ENCODE measurements at regions not wholly inside any gene's neighbourhood (a gene's known extent, or its start where the extent isn't known, plus 50 kb on each side); places are given as distances from the start of the nearest gene placed in this dataset.

GRCh38 chr5:90022002-90022710, 387.4 kb downstream of the CETN3 start:
- intact Hi-C loops (cut with DNase I), result no loop called here
- no peak for ATAC-seq (ENCODE audit: poor library complexity)
- DNase-seq, result no peak

GRCh38 chr5:90020575-90021538, 388.7 kb downstream of the CETN3 start:
- intact Hi-C loops (cut with DNase I), result no loop called here
- DNase-seq (no peak), ATAC-seq (ENCODE audit: poor library complexity) (peak; percentile 51)

- ATAC-seq (ENCODE audit: poor library complexity) (no peak), DNase-seq (no peak)
- intact Hi-C loops (cut with DNase I), result no loop called here
These were observed 392.3 kb downstream of the CETN3 start for GRCh38 chr5:90017239-90017638.

GRCh38 chr5:90015584-90016018, 394.0 kb downstream of the CETN3 start:
- DNase-seq (no peak), ATAC-seq (ENCODE audit: poor library complexity) (no peak)
- intact Hi-C loops (cut with DNase I), result no loop called here

- intact Hi-C loops (cut with DNase I), result no loop called here
- DNase-seq, result no peak
- no peak for ATAC-seq (ENCODE audit: poor library complexity)
These were observed 395.1 kb downstream of the CETN3 start for GRCh38 chr5:90014420-90014819.

- ATAC-seq (ENCODE audit: poor library complexity) (no peak), DNase-seq (no peak)
- intact Hi-C loops (cut with DNase I), result no loop called here
These were observed 409.2 kb downstream of the CETN3 start for GRCh38 chr5:90000351-90000750.

GRCh38 chr5:89998519-89999305, 410.8 kb downstream of the CETN3 start:
- DNase-seq, result no peak
- intact Hi-C loops (cut with DNase I), result no loop called here
- ATAC-seq (ENCODE audit: poor library complexity), result no peak

GRCh38 chr5:89996890-89997289, 412.7 kb downstream of the CETN3 start:
- intact Hi-C loops (cut with DNase I), result no loop called here

GRCh38 chr5:89996335-89996734, 413.2 kb downstream of the CETN3 start:
- intact Hi-C loops (cut with DNase I), result no loop called here

More at GRCh38 chr5:89996890-89997289, 412.7 kb downstream of the CETN3 start:
- ATAC-seq (ENCODE audit: poor library complexity), result no peak
- DNase-seq, result no peak

GRCh38 chr5:89994266-89994665, 415.3 kb downstream of the CETN3 start:
- intact Hi-C loops (cut with DNase I), result no loop called here
- no peak for ATAC-seq (ENCODE audit: poor library complexity)

More at GRCh38 chr5:89996335-89996734, 413.2 kb downstream of the CETN3 start:
- ATAC-seq (ENCODE audit: poor library complexity) (no peak), DNase-seq (no peak)

GRCh38 chr5:89992201-89992600, 417.4 kb downstream of the CETN3 start:
- DNase-seq, result no peak
- ATAC-seq (ENCODE audit: poor library complexity), result no peak
- intact Hi-C loops (cut with DNase I), result no loop called here

More at GRCh38 chr5:89994266-89994665, 415.3 kb downstream of the CETN3 start:
- DNase-seq, result no peak

- intact Hi-C loops (cut with DNase I), result no loop called here
- ATAC-seq (ENCODE audit: poor library complexity), result no peak
- DNase-seq, result no peak
These were observed 418.0 kb downstream of the CETN3 start for GRCh38 chr5:89991592-89991991.

GRCh38 chr5:89989776-89990175, 419.8 kb downstream of the CETN3 start:
- intact Hi-C loops (cut with DNase I), result no loop called here
- peak; percentile 27 for ATAC-seq (ENCODE audit: poor library complexity)
- no peak for DNase-seq

- ATAC-seq (ENCODE audit: poor library complexity) (peak; percentile 82), DNase-seq (no peak)
- intact Hi-C loops (cut with DNase I), result no loop called here
These were observed 420.4 kb downstream of the CETN3 start for GRCh38 chr5:89988998-89989655.

- ATAC-seq (ENCODE audit: poor library complexity), result peak; percentile 45
- intact Hi-C loops (cut with DNase I), result no loop called here
- no peak for DNase-seq
These were observed 421.3 kb downstream of the CETN3 start for GRCh38 chr5:89988129-89988810.

GRCh38 chr5:89983216-89983615, 426.3 kb downstream of the CETN3 start:
- DNase-seq (no peak), ATAC-seq (ENCODE audit: poor library complexity) (no peak)
- intact Hi-C loops (cut with DNase I), result no loop called here

GRCh38 chr5:89981878-89982773, 427.4 kb downstream of the CETN3 start:
- ATAC-seq (ENCODE audit: poor library complexity) (no peak), DNase-seq (no peak)
- intact Hi-C loops (cut with DNase I), result no loop called here
